Stimulated activated CD4-positive, alpha-beta T cell treated with anti-CD3 and anti-CD28 coated beads, TNF-alpha, amount 100 ng/mL, for 48 hours (primary cell): ENCODE measurements at regions not wholly inside any gene's neighbourhood (a gene's known extent, or its start where the extent isn't known, plus 50 kb on each side); places are given as distances from the start of the nearest gene placed in this dataset.

ENCODE experiments used
- DNase-seq, 3 donors: peaks; one replicate each; pipeline ENCODE4 v3.0.0-alpha.2; 2020; ENCODE audit warnings: low read depth in 3 of 3

DNA sequence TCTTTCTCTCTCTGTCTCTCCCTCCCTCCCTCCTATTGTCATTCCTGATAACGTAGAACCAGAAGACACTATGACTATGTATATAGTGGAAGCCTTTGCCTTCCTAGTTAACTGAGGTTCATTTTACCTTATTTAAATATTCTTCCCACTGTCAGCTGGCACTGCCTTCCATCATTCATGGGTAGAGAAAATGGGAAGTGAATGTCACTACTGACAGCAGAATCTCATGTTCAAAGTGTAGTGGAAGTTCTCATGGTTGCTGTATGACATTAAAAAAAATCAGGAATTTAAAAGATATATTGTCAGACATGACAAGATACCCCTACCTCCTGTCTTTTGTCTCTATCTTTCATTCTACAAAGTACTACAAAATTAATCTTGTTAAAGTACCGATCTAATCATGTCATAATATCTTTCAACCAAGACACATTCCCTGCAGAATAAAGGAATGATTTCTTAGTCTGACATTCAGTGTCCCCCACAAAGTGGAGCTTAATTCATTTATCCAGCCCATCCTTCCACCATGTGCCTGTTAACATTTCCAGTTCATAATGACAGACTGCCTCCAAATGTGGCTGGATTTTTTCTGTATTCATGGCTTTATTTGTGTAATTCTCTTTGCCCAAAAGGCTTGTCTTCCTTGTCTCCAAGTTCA, 250.1 kb upstream of the CDH20 start:
- no peak for DNase-seq

- DNase-seq, result no peak
Observed at GRCh38 chr18:61085036-61085435, 248.2 kb upstream of the CDH20 start.

DNA sequence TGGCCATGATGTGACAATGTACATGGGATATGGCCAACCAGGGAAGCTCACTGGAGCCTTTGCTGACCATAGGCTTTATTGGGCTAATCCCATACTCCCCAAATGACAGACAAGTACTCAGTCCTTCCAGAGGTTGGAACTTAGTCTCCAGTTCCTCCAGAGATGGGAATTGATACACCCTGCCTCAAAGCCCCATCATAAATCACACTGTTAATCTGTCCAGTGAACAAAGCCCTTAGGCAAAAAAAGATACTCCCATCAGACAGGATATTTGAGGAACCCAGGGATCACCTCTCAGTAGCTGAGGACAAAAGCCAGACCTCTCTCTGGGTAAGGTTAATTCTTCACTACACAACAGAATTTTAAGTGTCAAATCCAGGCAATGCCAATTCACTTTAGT, 247.5 kb upstream of the CDH20 start:
- DNase-seq, result no peak

GRCh38 chr18:61086657-61087056, 246.6 kb upstream of the CDH20 start:
- DNase-seq, result no peak

DNA sequence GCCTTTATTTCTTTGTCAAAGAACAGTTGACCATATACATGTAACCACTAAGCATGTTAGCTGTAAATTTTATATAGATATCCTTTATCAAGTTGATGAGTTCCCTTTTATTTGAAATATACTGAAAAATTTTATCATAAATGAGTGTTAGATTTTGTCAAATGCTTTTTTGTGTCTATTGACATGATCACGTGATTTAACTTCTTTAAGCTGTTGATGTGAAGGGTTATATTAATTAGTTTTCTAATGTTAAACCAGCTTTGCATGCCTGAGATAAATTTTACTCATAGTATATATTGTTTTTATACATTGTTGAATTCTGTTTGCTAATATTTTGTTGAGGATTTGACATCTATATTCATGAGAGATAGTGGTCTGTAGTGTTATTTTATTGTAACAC, 241.9 kb upstream of the CDH20 start:
- no peak for DNase-seq

DNA sequence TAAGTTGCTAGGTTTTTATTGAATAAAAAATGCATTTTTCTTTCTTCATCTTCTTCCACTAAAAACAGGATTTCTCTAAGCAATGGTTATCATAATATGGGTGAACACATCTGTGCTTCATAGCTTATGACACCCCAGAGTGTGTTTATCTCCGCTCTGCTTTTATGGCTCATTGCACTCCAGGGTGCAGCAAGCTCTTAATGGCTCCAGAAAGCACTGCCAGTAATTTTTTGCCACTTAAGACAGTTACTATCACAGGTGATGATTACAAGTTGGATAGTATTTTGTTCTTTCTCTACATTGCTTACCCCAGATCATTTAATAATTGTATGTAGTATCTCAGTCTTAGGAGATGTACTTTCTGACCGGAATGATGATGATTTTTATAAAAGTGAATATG, 239.3 kb upstream of the CDH20 start:
- DNase-seq, result no peak

- DNase-seq, result no peak
Observed at GRCh38 chr18:61096226-61096625, 237.0 kb upstream of the CDH20 start.

DNA sequence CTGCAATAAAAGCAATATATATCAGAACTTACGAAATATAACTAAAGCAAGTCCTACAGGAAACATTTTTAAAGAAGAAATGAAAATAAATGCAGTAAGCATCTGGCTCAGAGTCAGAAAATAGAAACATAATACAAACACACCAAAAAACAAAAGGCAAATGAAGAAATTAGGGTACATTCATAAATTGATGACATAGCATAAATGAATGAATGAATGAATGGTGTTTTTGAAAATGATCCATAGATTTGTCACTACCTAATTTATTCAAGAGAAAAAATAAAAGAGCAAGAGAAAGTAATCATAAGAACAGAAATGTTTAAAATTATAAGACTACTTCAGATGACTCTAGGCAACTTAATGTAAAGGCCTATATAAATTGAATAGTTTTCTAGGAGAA, 226.1 kb upstream of the CDH20 start:
- no peak for DNase-seq

- DNase-seq, result no peak
Observed at GRCh38 chr18:61108706-61109105, 224.5 kb upstream of the CDH20 start.

DNA sequence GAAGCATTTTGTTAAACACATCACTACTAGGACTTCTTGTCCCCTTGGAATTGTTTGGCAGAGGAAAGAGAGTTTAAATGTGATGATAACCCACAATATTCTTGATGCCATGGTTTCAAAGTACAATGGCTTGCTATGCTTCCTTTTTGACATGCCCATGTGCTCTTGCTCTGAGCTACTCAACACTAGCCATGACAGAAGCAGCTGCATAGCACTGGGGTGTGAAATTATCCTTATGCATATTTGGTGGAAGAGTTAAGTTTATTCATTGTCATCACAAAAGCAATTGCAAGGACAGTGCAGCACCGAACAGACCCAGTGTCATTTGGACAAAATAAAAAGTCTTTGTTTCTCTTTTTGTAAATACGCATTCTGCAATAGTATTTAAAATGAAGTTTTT, 209.9 kb upstream of the CDH20 start:
- no peak for DNase-seq

DNA sequence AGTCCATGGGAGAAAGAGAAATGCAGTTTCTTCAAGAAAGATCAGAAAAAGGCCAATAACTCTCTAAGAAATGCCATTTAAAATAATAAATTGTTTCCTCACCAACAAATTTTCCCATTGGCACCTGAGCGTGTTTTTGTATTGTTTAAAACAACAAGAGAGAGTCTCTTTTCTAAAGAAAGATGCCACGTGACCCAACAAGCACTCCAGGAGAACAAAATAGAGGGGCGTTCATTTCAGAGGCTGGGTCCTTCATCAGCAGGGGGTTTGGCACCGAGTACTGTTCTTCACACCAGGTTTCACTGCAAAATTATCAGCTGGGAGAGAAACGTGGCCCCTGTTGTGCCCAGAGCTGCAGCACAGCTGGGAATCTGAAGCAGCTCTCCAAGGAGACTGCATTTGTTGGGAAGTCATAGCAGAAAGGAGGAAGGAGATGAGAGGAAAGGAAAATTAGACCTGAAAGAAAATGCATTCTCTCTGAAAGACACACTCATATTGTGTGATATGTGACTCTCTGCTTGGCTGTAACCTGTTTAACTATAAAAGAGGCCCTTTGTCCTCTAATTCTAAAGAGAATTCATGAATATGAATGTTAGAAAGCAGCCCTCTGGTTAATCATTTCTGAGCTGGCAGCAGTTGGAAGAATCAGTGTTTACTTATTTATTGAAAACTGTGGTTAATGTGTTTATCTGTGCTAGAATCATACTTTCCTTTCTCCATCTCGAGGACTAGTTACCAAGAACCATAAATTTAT, 205.3 kb upstream of the CDH20 start:
- DNase-seq, result no peak

DNA sequence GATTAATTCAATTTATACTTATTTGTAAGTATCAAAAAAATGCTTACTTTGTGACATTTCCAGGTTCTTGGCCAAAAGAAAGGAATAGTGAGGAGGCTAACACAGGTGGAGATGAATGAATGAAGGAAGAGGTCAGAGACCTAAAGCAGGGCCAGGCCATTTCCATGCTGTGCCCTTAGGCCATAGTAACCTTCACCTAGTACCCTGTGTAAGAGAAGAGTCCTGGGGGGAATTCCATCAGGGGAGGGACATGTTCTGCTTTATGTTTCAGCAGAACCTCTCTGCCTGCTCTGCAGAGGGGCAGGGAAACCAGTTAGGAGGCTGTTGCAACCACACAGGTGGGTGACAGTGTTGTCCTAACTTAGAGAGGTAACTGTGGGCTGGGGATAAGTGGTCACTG, 204.2 kb upstream of the CDH20 start:
- DNase-seq, result no peak

DNA sequence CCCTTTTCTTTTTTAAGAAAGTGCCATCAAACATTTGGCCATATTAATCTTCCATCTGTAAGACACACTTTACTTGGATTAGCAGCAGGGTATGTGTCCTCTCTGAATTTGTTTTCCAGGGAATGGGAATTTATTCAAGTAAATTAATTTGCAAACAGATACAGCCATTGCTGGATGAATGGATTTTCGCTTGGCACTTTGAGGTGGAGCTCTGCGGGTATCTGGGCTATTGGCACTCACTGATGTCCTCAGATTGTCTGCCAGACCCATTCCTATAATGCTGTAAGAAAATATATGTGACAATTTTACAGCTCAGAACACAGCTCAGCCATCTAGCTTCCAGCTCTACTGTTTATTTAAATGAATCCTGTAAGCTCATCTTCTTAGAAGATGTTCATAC, 201.2 kb upstream of the CDH20 start:
- no peak for DNase-seq

- DNase-seq, result no peak
Observed at GRCh38 chr18:61133783-61134182, 199.4 kb upstream of the CDH20 start.

DNA sequence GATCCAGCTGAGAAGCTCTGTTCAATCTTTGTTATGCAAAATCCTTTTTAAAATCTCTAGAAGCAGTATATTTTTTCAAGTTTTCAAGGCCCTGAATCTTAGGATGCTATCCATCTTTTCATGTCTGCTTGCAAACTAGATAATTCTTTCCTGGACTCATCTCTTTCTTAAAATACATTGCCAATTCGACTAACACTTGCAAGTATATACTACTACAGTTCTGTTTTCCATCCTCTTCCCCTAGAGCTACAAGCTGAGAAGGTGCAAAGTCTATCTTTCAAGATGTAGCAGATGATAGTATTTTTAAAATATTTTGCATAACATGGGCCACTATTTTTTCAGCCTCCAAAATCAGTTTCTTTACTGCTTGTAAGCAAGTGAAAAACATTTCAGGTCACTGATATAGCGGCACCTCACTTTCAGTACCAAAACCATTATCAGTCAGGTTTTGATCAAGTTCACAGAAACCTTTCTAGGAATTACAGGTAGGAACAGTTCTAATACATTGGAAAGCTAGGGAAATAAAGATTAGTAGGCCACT, 196.4 kb upstream of the CDH20 start:
- no peak for DNase-seq

GRCh38 chr18:61141691-61142090, 191.5 kb upstream of the CDH20 start:
- DNase-seq, result no peak

GRCh38 chr18:61148322-61148721, 184.9 kb upstream of the CDH20 start:
- no peak for DNase-seq

GRCh38 chr18:61149786-61150185, 183.4 kb upstream of the CDH20 start:
- no peak for DNase-seq

DNA sequence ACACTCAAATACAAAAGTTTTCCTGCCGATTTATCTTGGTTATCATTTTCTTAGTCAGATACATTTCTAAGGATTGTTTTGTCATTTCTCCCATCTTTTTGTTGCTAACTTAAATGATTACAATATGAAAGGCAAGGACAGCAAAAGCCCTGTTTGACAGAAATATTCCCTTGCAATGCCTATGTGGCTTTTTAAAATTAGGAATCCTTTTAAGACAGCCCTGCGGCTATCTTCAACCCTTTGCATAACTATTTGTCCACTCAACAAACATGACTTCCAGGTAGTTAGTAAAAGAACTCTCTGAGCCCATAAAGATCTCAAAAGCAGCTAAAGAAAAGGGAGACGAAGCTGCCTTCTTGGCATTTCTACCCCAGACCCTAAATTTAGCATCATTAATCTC, 179.7 kb upstream of the CDH20 start:
- DNase-seq, result no peak

- no peak for DNase-seq
Observed at GRCh38 chr18:61154866-61155265, 178.4 kb upstream of the CDH20 start.

- DNase-seq, result no peak
Observed at GRCh38 chr18:61155586-61155985, 177.6 kb upstream of the CDH20 start.

DNA sequence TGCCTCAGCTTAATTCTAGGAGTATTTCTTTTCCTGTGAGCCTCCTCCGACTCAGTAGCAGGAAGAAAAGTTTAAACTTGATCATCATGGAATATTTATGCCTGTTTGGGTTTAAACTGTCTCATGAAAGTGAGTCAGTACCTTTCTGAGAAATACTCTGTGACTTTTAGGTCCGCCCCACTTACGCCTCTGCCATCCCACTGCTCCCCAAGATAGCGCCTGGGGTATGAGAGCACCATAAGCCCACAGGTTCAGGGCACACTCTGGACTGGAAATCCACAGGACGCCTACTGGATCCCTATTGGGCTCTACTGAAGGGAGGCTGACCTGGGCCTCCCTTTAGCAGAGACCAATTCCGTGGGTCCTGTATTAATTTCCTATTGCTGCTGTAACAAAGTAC, 175.8 kb upstream of the CDH20 start:
- DNase-seq, result no peak

GRCh38 chr18:61159246-61159645, 174.0 kb upstream of the CDH20 start:
- DNase-seq, result no peak
